RPMI7951 (cell line): ENCODE measurements at regions not wholly inside any gene's neighbourhood (a gene's known extent, or its start where the extent isn't known, plus 50 kb on each side); places are given as distances from the start of the nearest gene placed in this dataset.
"Not testable (repeated sequence)": the region's sequence is repeated elsewhere in the genome, so short reads cannot be mapped to it uniquely, and the experiment has no call there.

Experiments
- DNase-seq: peaks from one replicate; pipeline ENCODE4 v3.0.0-alpha.2; 2012; ENCODE audit warnings: low read depth

- no peak for DNase-seq
Observed at GRCh38 chr10:3348564-3348963, 176.0 kb upstream of the PITRM1 start.

DNA sequence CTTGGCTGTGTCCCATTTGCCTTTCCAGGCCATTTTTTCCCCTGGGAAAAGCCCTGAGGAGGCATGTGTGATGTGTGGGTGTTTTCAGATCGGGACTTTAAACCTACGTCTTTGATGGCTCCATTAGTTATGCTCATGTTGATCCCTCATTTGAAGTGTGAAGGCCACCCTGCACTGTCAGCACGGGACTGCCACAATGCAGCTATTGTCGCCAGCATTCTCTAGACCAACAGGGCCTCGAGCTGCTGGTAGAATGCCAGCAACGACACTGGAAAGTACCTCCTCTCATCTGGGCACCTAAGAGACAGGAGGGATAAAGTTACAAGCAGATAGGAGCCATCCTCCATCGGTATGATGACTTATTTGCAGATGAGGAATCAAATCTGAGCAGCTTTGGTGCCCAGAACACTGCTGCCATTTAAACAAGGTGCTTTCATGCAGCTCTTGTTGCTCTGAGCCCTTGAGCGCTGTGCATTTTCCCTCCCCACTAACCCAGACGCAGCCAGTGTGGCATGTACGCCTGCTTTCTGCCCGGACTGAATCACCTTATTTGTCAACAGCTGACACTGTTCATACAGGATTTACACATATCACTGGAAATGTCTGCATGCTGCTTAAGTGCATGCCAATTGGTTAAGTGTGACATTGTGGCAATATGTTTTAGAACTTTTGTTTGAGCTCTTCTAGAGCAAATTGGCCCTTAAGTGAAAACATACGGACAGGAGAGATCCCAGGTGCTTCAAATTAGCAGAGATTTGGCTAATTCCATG lies 175.0 kb upstream of the PITRM1 start:
- DNase-seq = peak; percentile 44

GRCh38 chr10:3346851-3347250 lies 174.3 kb upstream of the PITRM1 start:
- no peak for DNase-seq

DNA sequence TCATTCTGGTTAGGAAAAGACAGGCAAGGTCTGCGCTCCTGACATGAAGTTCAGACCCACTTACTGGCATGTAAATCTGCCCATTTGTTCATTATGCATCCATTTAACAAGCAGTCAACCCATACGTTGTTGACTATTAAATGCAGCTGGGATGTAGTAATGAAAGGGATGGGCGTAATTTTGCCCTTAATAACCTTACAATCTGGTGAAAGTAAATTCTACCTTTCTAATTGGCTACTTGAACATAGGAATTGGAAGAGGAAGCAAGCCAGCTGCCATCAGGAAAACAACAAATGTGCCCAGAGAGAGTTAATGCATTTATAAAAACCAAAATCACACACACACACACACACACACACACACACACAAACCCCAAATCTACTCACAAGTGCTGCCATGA lies 170.2 kb upstream of the PITRM1 start:
- DNase-seq = no peak

GRCh38 chr10:3340127-3340730 lies 167.6 kb upstream of the PITRM1 start:
- peak; percentile 39 for DNase-seq

DNA sequence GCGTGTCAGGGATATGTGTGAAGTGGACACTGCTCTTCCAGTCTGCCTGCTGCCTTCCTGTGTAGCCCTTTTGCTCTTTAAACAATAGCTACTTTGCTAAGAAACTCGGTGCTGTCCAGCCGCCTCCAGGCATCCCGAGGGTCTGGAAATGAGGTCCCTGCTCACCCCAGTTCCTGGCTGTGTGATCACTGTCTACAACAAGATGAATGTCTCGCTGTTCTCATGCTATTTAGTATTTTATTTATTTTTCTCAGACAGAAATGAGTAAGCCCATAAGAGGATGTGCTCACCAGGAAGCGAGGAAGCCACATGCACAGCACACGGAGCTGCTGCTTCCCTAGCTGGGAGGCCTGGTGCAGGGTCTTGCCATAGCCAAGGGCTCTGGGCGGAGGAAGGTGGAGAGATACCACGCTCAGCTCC lies 167.0 kb upstream of the PITRM1 start:
- DNase-seq = peak; percentile 86

- DNase-seq = no peak
Observed at GRCh38 chr10:3339121-3339520, 166.5 kb upstream of the PITRM1 start.

DNA sequence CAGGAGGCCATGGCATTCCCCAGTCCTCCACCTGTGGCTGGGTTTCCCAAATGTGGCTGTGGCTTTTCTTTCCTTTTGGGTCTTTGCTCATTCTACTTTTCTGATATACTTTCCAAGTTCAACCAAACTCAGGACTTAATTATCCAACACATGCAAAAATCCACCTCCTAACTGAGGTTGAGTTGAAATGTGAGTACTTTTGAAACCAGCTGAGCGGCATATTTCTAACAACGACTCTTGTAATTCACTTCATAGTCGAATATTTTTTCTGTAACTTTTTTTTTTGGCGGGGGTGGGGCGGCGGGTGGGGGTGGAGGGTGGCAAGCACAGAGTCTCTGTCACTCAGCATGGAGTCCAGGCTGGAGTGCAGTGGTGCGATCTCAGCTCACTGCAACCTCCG lies 165.2 kb upstream of the PITRM1 start:
- no peak for DNase-seq

- DNase-seq = no peak
Observed at GRCh38 chr10:3336673-3337293, 164.2 kb upstream of the PITRM1 start.

GRCh38 chr10:3333426-3333825 lies 160.8 kb upstream of the PITRM1 start:
- no peak for DNase-seq

GRCh38 chr10:3331690-3332230 lies 159.2 kb upstream of the PITRM1 start:
- no peak for DNase-seq

DNA sequence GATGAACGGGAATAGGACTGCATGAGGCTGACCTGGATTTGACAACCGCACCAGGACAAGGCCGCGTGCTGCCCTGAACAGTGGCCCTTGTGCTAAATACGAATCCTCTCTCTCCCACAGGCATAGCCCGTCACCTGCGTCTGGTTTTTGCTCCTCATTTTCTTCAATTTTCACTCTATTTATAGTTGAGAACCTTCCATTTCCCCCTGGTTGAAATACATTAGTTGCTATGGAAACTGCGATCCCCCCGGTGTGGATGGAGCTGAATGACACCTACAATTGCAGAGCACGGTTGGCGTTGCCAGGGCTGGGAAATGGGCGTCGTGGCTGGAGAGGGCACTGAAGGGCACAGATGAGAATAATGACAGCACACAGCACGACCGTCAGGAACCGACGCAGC lies 158.6 kb upstream of the PITRM1 start:
- no peak for DNase-seq

DNA sequence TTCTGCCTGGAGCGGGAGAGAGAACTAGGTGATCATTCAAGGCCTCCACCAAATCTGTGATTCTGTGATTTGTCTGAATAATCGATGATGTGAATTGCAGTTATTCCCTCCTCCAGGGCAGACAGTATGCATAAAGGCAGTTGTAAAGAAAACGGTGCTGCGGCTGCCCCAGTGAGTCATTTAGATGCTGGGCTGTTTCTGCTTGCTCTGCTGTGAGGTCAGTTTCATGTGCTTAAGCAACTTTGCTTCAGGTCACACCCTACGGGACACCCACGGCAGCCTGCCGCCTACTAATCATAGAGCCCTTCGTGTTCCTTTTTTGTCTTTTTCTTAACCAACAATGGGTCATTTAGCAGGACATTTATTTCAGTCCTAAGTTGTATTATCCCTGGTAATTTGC lies 158.1 kb upstream of the PITRM1 start:
- DNase-seq = peak; percentile 82

- DNase-seq = no peak
Observed at GRCh38 chr10:3325954-3326750, 153.6 kb upstream of the PITRM1 start.

- DNase-seq = no peak
Observed at GRCh38 chr10:3324612-3325038, 152.0 kb upstream of the PITRM1 start.

GRCh38 chr10:3323865-3324498 lies 151.4 kb upstream of the PITRM1 start:
- DNase-seq = peak; percentile 77

DNA sequence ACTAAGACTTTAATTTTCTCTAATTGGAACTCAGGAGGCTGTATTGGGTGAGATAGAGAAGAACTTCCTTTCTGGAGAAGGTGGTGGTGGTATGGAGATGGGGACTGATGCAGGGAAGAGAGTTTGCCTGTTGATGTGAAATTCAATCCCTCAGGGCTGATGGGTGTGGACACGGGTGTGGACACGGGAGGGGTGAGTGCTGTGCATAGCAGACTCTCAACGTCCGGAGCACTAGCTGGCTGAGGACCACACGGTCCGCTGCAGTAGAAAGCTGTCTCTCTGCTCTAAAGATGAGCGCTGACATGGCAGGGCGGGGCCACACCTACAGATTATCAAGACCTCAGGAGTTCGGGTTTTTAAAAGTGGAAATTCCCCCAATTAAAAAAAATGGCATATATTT lies 148.5 kb upstream of the PITRM1 start:
- DNase-seq = no peak

GRCh38 chr10:3319811-3320226 lies 147.2 kb upstream of the PITRM1 start:
- no peak for DNase-seq

DNA sequence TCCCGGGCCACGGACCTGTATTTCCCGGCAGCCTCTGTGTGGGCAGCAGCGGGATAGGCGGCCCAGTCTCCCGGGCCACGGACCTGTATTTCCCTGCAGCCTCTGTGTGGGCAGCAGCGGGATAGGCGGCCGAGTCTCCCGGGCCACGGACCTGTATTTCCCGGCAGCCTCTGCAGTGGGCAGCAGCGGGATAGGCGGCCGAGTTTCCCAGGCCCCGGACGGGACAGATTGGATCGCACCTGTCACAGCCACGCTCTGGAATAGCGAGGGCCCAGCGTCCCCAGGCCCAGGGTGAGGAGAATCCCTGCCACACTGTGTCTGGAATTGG lies 145.9 kb upstream of the PITRM1 start:
- DNase-seq = not testable (repeated sequence)

- not testable (repeated sequence) for DNase-seq
Observed at GRCh38 chr10:3317553-3318479, 145.2 kb upstream of the PITRM1 start.
